GM12878 (cell line): ENCODE measurements at regions not wholly inside any gene's neighbourhood (a gene's known extent, or its start where the extent isn't known, plus 50 kb on each side); places are given as distances from the start of the nearest gene placed in this dataset.
"Not testable (repeated sequence)": the region's sequence is repeated elsewhere in the genome, so short reads cannot be mapped to it uniquely, and the experiment has no call there.

Source experiments
- FOS ChIP-seq: IDR thresholded peaks from 3 replicates; pipeline ENCODE4 v1.6.1; 2011; ENCODE audit warnings: borderline replicate concordance; ENCODE audit not compliant: insufficient read length; ENCODE audit errors: extremely low read depth
- GABPA ChIP-seq: IDR thresholded peaks from 2 replicates; pipeline ENCODE4 v1.6.1; 2014; ENCODE audit warnings: antibody characterized with exemption, low read depth, mild to moderate bottlenecking, inconsistent platforms
- POLR2AphosphoS5 ChIP-seq: IDR thresholded peaks from 2 replicates; pipeline ENCODE4 v1.6.1; 2011; ENCODE audit warnings: mild to moderate bottlenecking, low read length, inconsistent platforms
- SMC3 ChIP-seq: IDR thresholded peaks from 2 replicates; pipeline ENCODE4 v1.6.1; 2011; ENCODE audit warnings: low read length, improper control_type of control experiment, borderline replicate concordance
- STAT3 ChIP-seq: IDR thresholded peaks from 2 replicates; pipeline ENCODE4 v1.6.1; 2011; ENCODE audit warnings: low read depth, low read length, improper control_type of control experiment
- TAF1 ChIP-seq: IDR thresholded peaks from 2 replicates; pipeline ENCODE4 v1.6.1; 2011; ENCODE audit warnings: mild to moderate bottlenecking, low read depth, low read length, borderline replicate concordance
- ZNF207 ChIP-seq: fragments of 450-650 bp; IDR thresholded peaks from 2 replicates; pipeline ENCODE4 v1.6.1; 2014; ENCODE audit warnings: antibody characterized with exemption, mild to moderate bottlenecking, borderline replicate concordance
- ZNF24 ChIP-seq: fragments of 450-650 bp; IDR thresholded peaks from 2 replicates; pipeline ENCODE4 v1.6.1; 2017; ENCODE audit warnings: antibody characterized with exemption, mild to moderate bottlenecking
- TF ChIP-seq, protein P1 (sequence below), 3 experiments: IDR thresholded peaks in 2 of 3; conservative IDR thresholded peaks in 1 of 3; 2 replicates each; pipeline ENCODE4 v1.5.1; 2011; ENCODE audit warnings: low read depth in 3 of 3, low read length in 3 of 3, mild to moderate bottlenecking in 3 of 3, control low read depth in 2 of 3, moderate library complexity in 2 of 3, inconsistent platforms in 1 of 3, mixed read lengths in 1 of 3; ENCODE audit not compliant: control insufficient read depth in 2 of 3, insufficient read depth in 1 of 3; ENCODE audit errors: extremely low read depth in 1 of 3
- TF ChIP-seq, protein P2 (sequence below): fragments of 450-650 bp; IDR thresholded peaks from 2 replicates; pipeline ENCODE4 v1.6.1; 2018; ENCODE audit warnings: borderline replicate concordance, mild to moderate bottlenecking; ENCODE audit not compliant: partially characterized antibody

DNA sequence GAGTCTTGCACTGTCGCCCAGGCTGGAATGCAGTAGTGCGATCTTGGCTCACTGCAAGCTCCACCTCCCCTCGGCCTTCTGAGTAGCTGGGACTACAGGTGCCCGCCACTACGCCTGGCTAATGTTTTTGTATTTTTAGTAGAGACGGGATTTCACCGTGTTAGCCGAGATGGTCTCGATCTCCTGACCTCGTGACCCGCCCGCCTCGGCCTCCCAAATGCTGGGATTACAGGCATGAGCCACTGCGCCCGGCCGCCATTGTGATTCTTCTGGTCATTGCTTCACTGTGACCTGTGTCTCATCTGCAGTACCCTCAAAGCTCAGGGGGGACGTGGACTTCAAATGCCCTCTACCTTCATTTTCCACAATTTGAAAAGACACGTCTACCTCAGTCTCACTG is 481.9 kb downstream of the TRHDE start:
- TF ChIP-seq, protein P1, sequence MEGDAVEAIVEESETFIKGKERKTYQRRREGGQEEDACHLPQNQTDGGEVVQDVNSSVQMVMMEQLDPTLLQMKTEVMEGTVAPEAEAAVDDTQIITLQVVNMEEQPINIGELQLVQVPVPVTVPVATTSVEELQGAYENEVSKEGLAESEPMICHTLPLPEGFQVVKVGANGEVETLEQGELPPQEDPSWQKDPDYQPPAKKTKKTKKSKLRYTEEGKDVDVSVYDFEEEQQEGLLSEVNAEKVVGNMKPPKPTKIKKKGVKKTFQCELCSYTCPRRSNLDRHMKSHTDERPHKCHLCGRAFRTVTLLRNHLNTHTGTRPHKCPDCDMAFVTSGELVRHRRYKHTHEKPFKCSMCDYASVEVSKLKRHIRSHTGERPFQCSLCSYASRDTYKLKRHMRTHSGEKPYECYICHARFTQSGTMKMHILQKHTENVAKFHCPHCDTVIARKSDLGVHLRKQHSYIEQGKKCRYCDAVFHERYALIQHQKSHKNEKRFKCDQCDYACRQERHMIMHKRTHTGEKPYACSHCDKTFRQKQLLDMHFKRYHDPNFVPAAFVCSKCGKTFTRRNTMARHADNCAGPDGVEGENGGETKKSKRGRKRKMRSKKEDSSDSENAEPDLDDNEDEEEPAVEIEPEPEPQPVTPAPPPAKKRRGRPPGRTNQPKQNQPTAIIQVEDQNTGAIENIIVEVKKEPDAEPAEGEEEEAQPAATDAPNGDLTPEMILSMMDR (IDR thresholded peaks at IDR 0.05 in 2 of 3, conservative IDR thresholded peaks at IDR 0.05 in 1 of 3; ENCODE audit: control insufficient read depth in 2 of 3, extremely low read depth in 1 of 3, insufficient read depth in 1 of 3, low read depth in 3 of 3, low read length in 3 of 3) = not testable (repeated sequence)
- TF ChIP-seq STAT3, ZNF24, TAF1, POLR2AphosphoS5, GABPA, ZNF207, SMC3, FOS: not testable (repeated sequence)
- TF ChIP-seq, protein P2, sequence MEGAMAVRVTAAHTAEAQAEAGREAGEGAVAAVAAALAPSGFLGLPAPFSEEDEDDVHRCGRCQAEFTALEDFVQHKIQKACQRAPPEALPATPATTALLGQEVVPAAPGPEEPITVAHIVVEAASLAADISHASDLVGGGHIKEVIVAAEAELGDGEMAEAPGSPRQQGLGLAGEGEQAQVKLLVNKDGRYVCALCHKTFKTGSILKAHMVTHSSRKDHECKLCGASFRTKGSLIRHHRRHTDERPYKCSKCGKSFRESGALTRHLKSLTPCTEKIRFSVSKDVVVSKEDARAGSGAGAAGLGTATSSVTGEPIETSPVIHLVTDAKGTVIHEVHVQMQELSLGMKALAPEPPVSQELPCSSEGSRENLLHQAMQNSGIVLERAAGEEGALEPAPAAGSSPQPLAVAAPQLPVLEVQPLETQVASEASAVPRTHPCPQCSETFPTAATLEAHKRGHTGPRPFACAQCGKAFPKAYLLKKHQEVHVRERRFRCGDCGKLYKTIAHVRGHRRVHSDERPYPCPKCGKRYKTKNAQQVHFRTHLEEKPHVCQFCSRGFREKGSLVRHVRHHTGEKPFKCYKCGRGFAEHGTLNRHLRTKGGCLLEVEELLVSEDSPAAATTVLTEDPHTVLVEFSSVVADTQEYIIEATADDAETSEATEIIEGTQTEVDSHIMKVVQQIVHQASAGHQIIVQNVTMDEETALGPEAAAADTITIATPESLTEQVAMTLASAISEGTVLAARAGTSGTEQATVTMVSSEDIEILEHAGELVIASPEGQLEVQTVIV = not testable (repeated sequence)
